Astrocyte (in vitro differentiated cells and primary cell): ENCODE measurements at regions not wholly inside any gene's neighbourhood (a gene's known extent, or its start where the extent isn't known, plus 50 kb on each side); places are given as distances from the start of the nearest gene placed in this dataset.

Source experiments
- EZH2 ChIP-seq: IDR thresholded peaks from 2 replicates; pipeline ENCODE4 v1.6.1; 2012; ENCODE audit warnings: mild to moderate bottlenecking, low read length, inconsistent platforms; ENCODE audit not compliant: insufficient read depth
- TF ChIP-seq, protein P1 (sequence below): IDR thresholded peaks from 2 replicates; pipeline ENCODE4 v1.5.1; 2011; ENCODE audit warnings: low read depth, mild to moderate bottlenecking, inconsistent platforms, low read length, moderate library complexity; ENCODE audit not compliant: insufficient read depth

DNA sequence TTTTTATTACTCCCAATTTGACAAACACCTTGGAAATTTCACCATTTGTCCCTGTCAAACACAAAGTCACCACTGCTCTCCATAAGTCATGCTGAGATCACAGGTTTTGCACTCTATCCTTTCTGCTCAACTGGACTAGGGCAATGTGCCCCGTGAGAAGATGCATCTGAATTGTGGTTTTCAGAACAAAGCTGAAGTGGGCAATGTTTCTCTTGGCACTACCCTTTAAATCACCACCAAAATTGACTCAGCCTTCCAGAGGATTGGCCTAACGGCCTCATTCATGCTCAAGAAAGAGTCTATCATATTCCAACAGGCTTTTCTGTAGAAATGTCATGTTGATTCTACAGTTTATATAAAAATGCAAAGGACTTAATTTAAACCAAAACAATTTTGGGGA is 81.0 kb upstream of the TRIO start:
- TF ChIP-seq EZH2 = no peak
- TF ChIP-seq, protein P1, sequence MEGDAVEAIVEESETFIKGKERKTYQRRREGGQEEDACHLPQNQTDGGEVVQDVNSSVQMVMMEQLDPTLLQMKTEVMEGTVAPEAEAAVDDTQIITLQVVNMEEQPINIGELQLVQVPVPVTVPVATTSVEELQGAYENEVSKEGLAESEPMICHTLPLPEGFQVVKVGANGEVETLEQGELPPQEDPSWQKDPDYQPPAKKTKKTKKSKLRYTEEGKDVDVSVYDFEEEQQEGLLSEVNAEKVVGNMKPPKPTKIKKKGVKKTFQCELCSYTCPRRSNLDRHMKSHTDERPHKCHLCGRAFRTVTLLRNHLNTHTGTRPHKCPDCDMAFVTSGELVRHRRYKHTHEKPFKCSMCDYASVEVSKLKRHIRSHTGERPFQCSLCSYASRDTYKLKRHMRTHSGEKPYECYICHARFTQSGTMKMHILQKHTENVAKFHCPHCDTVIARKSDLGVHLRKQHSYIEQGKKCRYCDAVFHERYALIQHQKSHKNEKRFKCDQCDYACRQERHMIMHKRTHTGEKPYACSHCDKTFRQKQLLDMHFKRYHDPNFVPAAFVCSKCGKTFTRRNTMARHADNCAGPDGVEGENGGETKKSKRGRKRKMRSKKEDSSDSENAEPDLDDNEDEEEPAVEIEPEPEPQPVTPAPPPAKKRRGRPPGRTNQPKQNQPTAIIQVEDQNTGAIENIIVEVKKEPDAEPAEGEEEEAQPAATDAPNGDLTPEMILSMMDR = no peak
